ENCODE measurements at regions not wholly inside any gene's neighbourhood (a gene's known extent, or its start where the extent isn't known, plus 50 kb on each side); places are given as distances from the start of the nearest gene placed in this dataset.

- Histone ChIP-seq H3K4me3 (ENCODE audit: low read depth in 1 of 2, low read length in 2 of 2) (no peak overlapping the region), H3K36me3 (ENCODE audit: control insufficient read depth in 1 of 2, insufficient read depth in 2 of 2, low read length in 2 of 2) (no peaks in the 10 kb centered on the region), H3K9ac (ENCODE audit: low read depth in 1 of 2, low read length in 2 of 2) (no peak overlapping the region), H3K4me1 (ENCODE audit: control insufficient read depth in 1 of 2, insufficient read depth in 2 of 2, low read length in 2 of 2) (no peaks in the 10 kb centered on the region), H3K27me3 (ENCODE audit: control insufficient read depth in 1 of 2, insufficient read depth in 2 of 2, low read length in 2 of 2) (no peaks in the 10 kb centered on the region), H3K27ac (ENCODE audit: low read depth, low read length) (no peak overlapping the region), H3K9me3 (ENCODE audit: control insufficient read depth in 1 of 2, low read length in 2 of 2) (no peaks in the 10 kb centered on the region)
Observed at GRCh38 chr2:198375083-198375410, 570.7 kb downstream of the PLCL1 start.

GRCh38 chr2:198374375-198375082 is 570.1 kb downstream of the PLCL1 start:
- Histone ChIP-seq H3K9ac (ENCODE audit: low read depth in 1 of 2, low read length in 2 of 2) (no peak overlapping the region), H3K27ac (ENCODE audit: low read depth, low read length) (no peak overlapping the region), H3K27me3 (ENCODE audit: control insufficient read depth in 1 of 2, insufficient read depth in 2 of 2, low read length in 2 of 2) (no peaks in the 10 kb centered on the region), H3K4me3 (ENCODE audit: low read depth in 1 of 2, low read length in 2 of 2) (no peak overlapping the region), H3K4me1 (ENCODE audit: control insufficient read depth in 1 of 2, insufficient read depth in 2 of 2, low read length in 2 of 2) (no peaks in the 10 kb centered on the region), H3K9me3 (ENCODE audit: control insufficient read depth in 1 of 2, low read length in 2 of 2) (no peaks in the 10 kb centered on the region), H3K36me3 (ENCODE audit: control insufficient read depth in 1 of 2, insufficient read depth in 2 of 2, low read length in 2 of 2) (no peaks in the 10 kb centered on the region)

GRCh38 chr2:198371921-198372543 is 567.6 kb downstream of the PLCL1 start:
- no peak overlapping the region for H3K27ac ChIP-seq (ENCODE audit: low read depth, low read length)
- no peaks in the 10 kb centered on the region for H3K36me3 ChIP-seq (ENCODE audit: control insufficient read depth in 1 of 2, insufficient read depth in 2 of 2, low read length in 2 of 2)
- H3K9ac ChIP-seq (ENCODE audit: low read depth in 1 of 2, low read length in 2 of 2), result no peak overlapping the region
- no peak overlapping the region for H3K4me3 ChIP-seq (ENCODE audit: low read depth in 1 of 2, low read length in 2 of 2)
- H3K4me1 ChIP-seq (ENCODE audit: control insufficient read depth in 1 of 2, insufficient read depth in 2 of 2, low read length in 2 of 2), result no peaks in the 10 kb centered on the region
- no peaks in the 10 kb centered on the region for H3K9me3 ChIP-seq (ENCODE audit: control insufficient read depth in 1 of 2, low read length in 2 of 2)
- H3K27me3 ChIP-seq (ENCODE audit: control insufficient read depth in 1 of 2, insufficient read depth in 2 of 2, low read length in 2 of 2), result no peaks in the 10 kb centered on the region

- Histone ChIP-seq H3K9me3 (ENCODE audit: control insufficient read depth in 1 of 2, low read length in 2 of 2) (no peaks in the 10 kb centered on the region), H3K4me3 (ENCODE audit: low read depth in 1 of 2, low read length in 2 of 2) (no peak overlapping the region), H3K4me1 (ENCODE audit: control insufficient read depth in 1 of 2, insufficient read depth in 2 of 2, low read length in 2 of 2) (no peaks in the 10 kb centered on the region)
Observed at GRCh38 chr2:198371329-198371728, 566.9 kb downstream of the PLCL1 start.

GRCh38 chr2:198368089-198368488 is 563.7 kb downstream of the PLCL1 start:
- H3K9ac ChIP-seq (ENCODE audit: low read depth in 1 of 2, low read length in 2 of 2), result no peak overlapping the region
- no peak overlapping the region for H3K27ac ChIP-seq (ENCODE audit: low read depth, low read length)
- H3K4me1 ChIP-seq (ENCODE audit: control insufficient read depth in 1 of 2, insufficient read depth in 2 of 2, low read length in 2 of 2), result no peaks in the 10 kb centered on the region
- H3K36me3 ChIP-seq (ENCODE audit: control insufficient read depth in 1 of 2, insufficient read depth in 2 of 2, low read length in 2 of 2), result no peaks in the 10 kb centered on the region
- H3K27me3 ChIP-seq (ENCODE audit: control insufficient read depth in 1 of 2, insufficient read depth in 2 of 2, low read length in 2 of 2), result no peaks in the 10 kb centered on the region
- no peaks in the 10 kb centered on the region for H3K9me3 ChIP-seq (ENCODE audit: control insufficient read depth in 1 of 2, low read length in 2 of 2)
- no peak overlapping the region for H3K4me3 ChIP-seq (ENCODE audit: low read depth in 1 of 2, low read length in 2 of 2)

More at GRCh38 chr2:198371329-198371728, 566.9 kb downstream of the PLCL1 start:
- H3K9ac ChIP-seq (ENCODE audit: low read depth in 1 of 2, low read length in 2 of 2), result no peak overlapping the region
- H3K27ac ChIP-seq (ENCODE audit: low read depth, low read length), result no peak overlapping the region
- no peaks in the 10 kb centered on the region for H3K27me3 ChIP-seq (ENCODE audit: control insufficient read depth in 1 of 2, insufficient read depth in 2 of 2, low read length in 2 of 2)
- no peaks in the 10 kb centered on the region for H3K36me3 ChIP-seq (ENCODE audit: control insufficient read depth in 1 of 2, insufficient read depth in 2 of 2, low read length in 2 of 2)

GRCh38 chr2:198362740-198363139 is 558.3 kb downstream of the PLCL1 start:
- Histone ChIP-seq H3K9me3 (ENCODE audit: control insufficient read depth in 1 of 2, low read length in 2 of 2) (no peaks in the 10 kb centered on the region), H3K27ac (ENCODE audit: low read depth, low read length) (no peak overlapping the region), H3K9ac (ENCODE audit: low read depth in 1 of 2, low read length in 2 of 2) (no peak overlapping the region), H3K36me3 (ENCODE audit: control insufficient read depth in 1 of 2, insufficient read depth in 2 of 2, low read length in 2 of 2) (no peaks in the 10 kb centered on the region), H3K4me3 (ENCODE audit: low read depth in 1 of 2, low read length in 2 of 2) (no peak overlapping the region), H3K27me3 (ENCODE audit: control insufficient read depth in 1 of 2, insufficient read depth in 2 of 2, low read length in 2 of 2) (no peaks in the 10 kb centered on the region), H3K4me1 (ENCODE audit: control insufficient read depth in 1 of 2, insufficient read depth in 2 of 2, low read length in 2 of 2) (no peaks in the 10 kb centered on the region)

GRCh38 chr2:198359308-198359707 is 554.9 kb downstream of the PLCL1 start:
- no peak overlapping the region for H3K4me3 ChIP-seq (ENCODE audit: low read depth in 1 of 2, low read length in 2 of 2)
- no peaks in the 10 kb centered on the region for H3K27me3 ChIP-seq (ENCODE audit: control insufficient read depth in 1 of 2, insufficient read depth in 2 of 2, low read length in 2 of 2)
- H3K9ac ChIP-seq (ENCODE audit: low read depth in 1 of 2, low read length in 2 of 2), result no peak overlapping the region
- no peaks in the 10 kb centered on the region for H3K36me3 ChIP-seq (ENCODE audit: control insufficient read depth in 1 of 2, insufficient read depth in 2 of 2, low read length in 2 of 2)
- H3K27ac ChIP-seq (ENCODE audit: low read depth, low read length), result no peak overlapping the region
- H3K4me1 ChIP-seq (ENCODE audit: control insufficient read depth in 1 of 2, insufficient read depth in 2 of 2, low read length in 2 of 2), result no peaks in the 10 kb centered on the region
- H3K9me3 ChIP-seq (ENCODE audit: control insufficient read depth in 1 of 2, low read length in 2 of 2), result no peaks in the 10 kb centered on the region

- Histone ChIP-seq H3K4me3 (ENCODE audit: low read depth in 1 of 2, low read length in 2 of 2) (no peak overlapping the region), H3K9me3 (ENCODE audit: control insufficient read depth in 1 of 2, low read length in 2 of 2) (no peaks in the 10 kb centered on the region), H3K4me1 (ENCODE audit: control insufficient read depth in 1 of 2, insufficient read depth in 2 of 2, low read length in 2 of 2) (no peaks in the 10 kb centered on the region), H3K27me3 (ENCODE audit: control insufficient read depth in 1 of 2, insufficient read depth in 2 of 2, low read length in 2 of 2) (no peaks in the 10 kb centered on the region), H3K27ac (ENCODE audit: low read depth, low read length) (no peak overlapping the region), H3K9ac (ENCODE audit: low read depth in 1 of 2, low read length in 2 of 2) (no peak overlapping the region), H3K36me3 (ENCODE audit: control insufficient read depth in 1 of 2, insufficient read depth in 2 of 2, low read length in 2 of 2) (no peaks in the 10 kb centered on the region)
Observed at GRCh38 chr2:198356157-198356556, 551.8 kb downstream of the PLCL1 start.

- Histone ChIP-seq H3K4me1 (ENCODE audit: control insufficient read depth in 1 of 2, insufficient read depth in 2 of 2, low read length in 2 of 2) (no peaks in the 10 kb centered on the region), H3K4me3 (ENCODE audit: low read depth in 1 of 2, low read length in 2 of 2) (no peak overlapping the region), H3K36me3 (ENCODE audit: control insufficient read depth in 1 of 2, insufficient read depth in 2 of 2, low read length in 2 of 2) (no peaks in the 10 kb centered on the region), H3K27me3 (ENCODE audit: control insufficient read depth in 1 of 2, insufficient read depth in 2 of 2, low read length in 2 of 2) (no peaks in the 10 kb centered on the region), H3K9me3 (ENCODE audit: control insufficient read depth in 1 of 2, low read length in 2 of 2) (no peaks in the 10 kb centered on the region), H3K9ac (ENCODE audit: low read depth in 1 of 2, low read length in 2 of 2) (no peak overlapping the region), H3K27ac (ENCODE audit: low read depth, low read length) (no peak overlapping the region)
Observed at GRCh38 chr2:198351647-198352046, 547.3 kb downstream of the PLCL1 start.

- no peak overlapping the region for H3K27ac ChIP-seq (ENCODE audit: low read depth, low read length)
- no peaks in the 10 kb centered on the region for H3K27me3 ChIP-seq (ENCODE audit: control insufficient read depth in 1 of 2, insufficient read depth in 2 of 2, low read length in 2 of 2)
- no peaks in the 10 kb centered on the region for H3K4me1 ChIP-seq (ENCODE audit: control insufficient read depth in 1 of 2, insufficient read depth in 2 of 2, low read length in 2 of 2)
- H3K9me3 ChIP-seq (ENCODE audit: control insufficient read depth in 1 of 2, low read length in 2 of 2), result no peaks in the 10 kb centered on the region
- no peak overlapping the region for H3K4me3 ChIP-seq (ENCODE audit: low read depth in 1 of 2, low read length in 2 of 2)
- H3K36me3 ChIP-seq (ENCODE audit: control insufficient read depth in 1 of 2, insufficient read depth in 2 of 2, low read length in 2 of 2), result no peaks in the 10 kb centered on the region
- H3K9ac ChIP-seq (ENCODE audit: low read depth in 1 of 2, low read length in 2 of 2), result no peak overlapping the region
Observed at GRCh38 chr2:198347946-198348345, 543.6 kb downstream of the PLCL1 start.

Measured in duodenal mucosa (tissue), 2 donors.